A549 (cell line): ENCODE measurements at regions not wholly inside any gene's neighbourhood (a gene's known extent, or its start where the extent isn't known, plus 50 kb on each side); places are given as distances from the start of the nearest gene placed in this dataset.

Source experiments
- ATAC-seq, 2 experiments: fragments of 200-7000 bp in 1 of 2; fragments of >200 bp in 1 of 2; cut with Nextera tagmentation in 1 of 2; cut with Tn5 transposase in 1 of 2; 3 replicates each; pipeline versions ENCODE4 v1.8.0 to v1.9.1; 2018 to 2020; ENCODE audit warnings: mild to moderate bottlenecking in 1 of 2, moderate library complexity in 1 of 2
- CTCF ChIA-PET: fragments of 300-600 bp; sonication (Branson Sonifier 250); formaldehyde crosslinking; extraction: SDS; loops from one replicate; lab custom pipeline; 2021; ENCODE audit warnings: antibody characterized with exemption, inconsistent platforms; lab: Yijun Ruan, JAX
- POLR2A ChIA-PET: fragments of 350-600 bp; formaldehyde crosslinking; extraction: SDS; loops from one replicate; lab custom pipeline; 2021; ENCODE audit warnings: antibody characterized with exemption, inconsistent platforms; lab: Yijun Ruan, JAX
- DNase-seq, 2 experiments: peaks; one replicate each; pipeline versions ENCODE4 v3.0.0 to v3.0.0-alpha.2; 2011 to 2016; ENCODE audit warnings: low read depth in 1 of 2, low spot score in 1 of 2
- FAIRE-seq: peaks from 2 replicates; lab custom pipeline; 2011; peaks lifted over from hg19 to GRCh38; lab: Jason Lieb, UNC
- H3K27ac ChIP-seq, 2 experiments: fragments of >200 bp; sonication (Bioruptor Twin); formaldehyde crosslinking; 3 replicates each; pipeline ENCODE4 v1.5.1; 2016 to 2017
- H3K4me1 ChIP-seq: fragments of >200 bp; sonication (Bioruptor Twin); formaldehyde crosslinking; 3 replicates; pipeline ENCODE4 v1.6.1; 2016
- H3K4me2 ChIP-seq: fragments of >200 bp; sonication (Bioruptor Twin); formaldehyde crosslinking; 3 replicates; pipeline ENCODE4 v1.6.1; 2016
- H3K4me3 ChIP-seq: fragments of >200 bp; sonication (Bioruptor Twin); formaldehyde crosslinking; 3 replicates; pipeline ENCODE4 v1.5.1; 2016
- H3K9me3 ChIP-seq: fragments of >200 bp; sonication (Bioruptor Twin); formaldehyde crosslinking; 3 replicates; pipeline ENCODE4 v1.6.1; 2016
- BCL3 ChIP-seq: fragments of >200 bp; sonication (Bioruptor Twin); formaldehyde crosslinking; IDR thresholded peaks from 3 replicates; pipeline ENCODE4 v1.6.1; 2016
- BHLHE40 ChIP-seq: IDR thresholded peaks from 2 replicates; pipeline ENCODE4 v1.6.1; 2012; ENCODE audit warnings: low read depth, low read length, inconsistent platforms
- CTCF ChIP-seq: fragments of >200 bp; sonication (Bioruptor Twin); formaldehyde crosslinking; IDR thresholded peaks from 3 replicates; pipeline ENCODE4 v1.5.1; 2016
- E2F6 ChIP-seq: IDR thresholded peaks from 2 replicates; pipeline ENCODE4 v1.6.1; 2012; ENCODE audit warnings: low read depth, borderline replicate concordance
- EHF ChIP-seq: fragments of 250-450 bp; sonication (Bioruptor Pico); IDR thresholded peaks from 2 replicates; pipeline ENCODE4 v1.5.0; 2020; ENCODE audit warnings: mild to moderate bottlenecking
- ESRRA ChIP-seq: fragments of 150-350 bp; IDR thresholded peaks from 2 replicates; pipeline ENCODE4 v1.6.1; 2014; ENCODE audit warnings: mild to moderate bottlenecking, low read length, borderline replicate concordance
- FOXS1 ChIP-seq: fragments of 250-450 bp; sonication (Bioruptor Pico); IDR thresholded peaks from 2 replicates; pipeline ENCODE4 v1.5.0; 2020; ENCODE audit warnings: mild to moderate bottlenecking, moderate library complexity
- HES2 ChIP-seq: fragments of >200 bp; sonication (Bioruptor Twin); formaldehyde crosslinking; IDR thresholded peaks from 2 replicates; pipeline ENCODE4 v1.6.1; 2016
- HEYL ChIP-seq: fragments of 250-450 bp; sonication (Bioruptor Pico); IDR thresholded peaks from 2 replicates; pipeline ENCODE4 v1.8.0; 2021; ENCODE audit warnings: mild to moderate bottlenecking, moderate library complexity
- HOXA7 ChIP-seq: fragments of 250-450 bp; sonication (Bioruptor Pico); IDR thresholded peaks from 2 replicates; pipeline ENCODE4 v1.5.0; 2020; ENCODE audit warnings: mild to moderate bottlenecking, moderate library complexity
- HOXB13 ChIP-seq: fragments of 250-450 bp; sonication (Bioruptor Pico); IDR thresholded peaks from 2 replicates; pipeline ENCODE4 v1.5.0; 2020; ENCODE audit warnings: low read depth, mild to moderate bottlenecking, moderate library complexity
- HOXB5 ChIP-seq: fragments of 250-450 bp; sonication (Bioruptor Pico); IDR thresholded peaks from 2 replicates; pipeline ENCODE4 v1.5.0; 2020; ENCODE audit warnings: mild to moderate bottlenecking, moderate library complexity
- JUNB ChIP-seq: fragments of >200 bp; sonication (Bioruptor Twin); formaldehyde crosslinking; IDR thresholded peaks from 2 replicates; pipeline ENCODE4 v1.6.1; 2016
- KDM5A ChIP-seq: fragments of 200-600 bp; sonication (generic); IDR thresholded peaks from 2 replicates; pipeline ENCODE4 v1.6.1; 2016; ENCODE audit warnings: antibody characterized with exemption, mild to moderate bottlenecking
- MAFK ChIP-seq: fragments of 450-650 bp; IDR thresholded peaks from 2 replicates; pipeline ENCODE4 v1.6.1; 2014; ENCODE audit not compliant: partially characterized antibody
- NPAS2 ChIP-seq: fragments of 250-450 bp; sonication (Bioruptor Pico); IDR thresholded peaks from 2 replicates; pipeline ENCODE4 v1.8.0; 2022; ENCODE audit warnings: mild to moderate bottlenecking, moderate library complexity, borderline replicate concordance
- POLR2A ChIP-seq: IDR thresholded peaks from 2 replicates; pipeline ENCODE4 v1.6.1; 2012; ENCODE audit warnings: mild to moderate bottlenecking, low read length
- POLR2AphosphoS2 ChIP-seq: conservative IDR thresholded peaks from 2 replicates; pipeline ENCODE4 v1.6.1; 2012; ENCODE audit warnings: low read length, improper control_type of control experiment, inconsistent platforms
- RAD21 ChIP-seq, 2 experiments: fragments of >200 bp in 1 of 2; sonication (Bioruptor Twin) in 1 of 2; formaldehyde crosslinking in 1 of 2; IDR thresholded peaks in 1 of 2; conservative IDR thresholded peaks in 1 of 2; 2 replicates in 1 of 2; 3 replicates in 1 of 2; pipeline ENCODE4 v1.6.1; 2012 to 2018; ENCODE audit warnings: inconsistent platforms in 1 of 2
- RARB ChIP-seq: fragments of 250-450 bp; sonication (Bioruptor Pico); IDR thresholded peaks from 2 replicates; pipeline ENCODE4 v1.8.0; 2021; ENCODE audit warnings: mild to moderate bottlenecking, moderate library complexity
- RCOR1 ChIP-seq: fragments of 150-350 bp; IDR thresholded peaks from 2 replicates; pipeline ENCODE4 v1.6.1; 2014; ENCODE audit warnings: antibody characterized with exemption, low read length, low read depth
- REST ChIP-seq: fragments of 200-600 bp; sonication (generic); IDR thresholded peaks from 2 replicates; pipeline ENCODE4 v1.6.1; 2016; ENCODE audit warnings: antibody characterized with exemption, mild to moderate bottlenecking, moderate library complexity
- RFX5 ChIP-seq: fragments of 450-650 bp; IDR thresholded peaks from 2 replicates; pipeline ENCODE4 v1.7.1; 2014; ENCODE audit warnings: antibody characterized with exemption, mild to moderate bottlenecking, moderate library complexity
- RNF2 ChIP-seq: fragments of 200-600 bp; sonication (generic); IDR thresholded peaks from 2 replicates; pipeline ENCODE4 v1.6.1; 2016; ENCODE audit warnings: low read depth, mild to moderate bottlenecking, antibody characterized with exemption, moderate library complexity, borderline replicate concordance
- TFCP2L1 ChIP-seq: fragments of 250-450 bp; sonication (Bioruptor Pico); IDR thresholded peaks from 2 replicates; pipeline ENCODE4 v1.5.0; 2021; ENCODE audit warnings: mild to moderate bottlenecking
- TP53 ChIP-seq: fragments of 250-450 bp; sonication (Bioruptor Pico); IDR thresholded peaks from 2 replicates; pipeline ENCODE4 v1.5.0; 2021; ENCODE audit warnings: mild to moderate bottlenecking, moderate library complexity
- ZC3H11A ChIP-seq: fragments of 450-650 bp; IDR thresholded peaks from 2 replicates; pipeline ENCODE4 v1.6.1; 2014; ENCODE audit warnings: antibody characterized with exemption, mild to moderate bottlenecking
- ZNF302 ChIP-seq: fragments of 250-450 bp; sonication (Bioruptor Pico); IDR thresholded peaks from 2 replicates; pipeline ENCODE4 v1.9.0; 2021; ENCODE audit warnings: inconsistent platforms, mild to moderate bottlenecking, moderate library complexity
- WGBS: methylation state at CpG from one replicate; pipeline ENCODE4 v1.1.6; 2017; ENCODE audit errors: missing lambda C conversion rate; 5-methylcytosine and 5-hydroxymethylcytosine counted together

GRCh38 chr2:6072768-6073167, 380.6 kb downstream of the SOX11 start:
- ATAC-seq (no peak), FAIRE-seq (no peak), DNase-seq (no peak)
- WGBS, result 14% methylated on average over 3 of the region's 3 CpGs
- POLR2A ChIA-PET, result no interaction called here
- CTCF ChIA-PET, result no interaction called here
- no peaks in the 10 kb centered on the region for H3K9me3 ChIP-seq
- no peak overlapping the region for H3K4me3 ChIP-seq
- H3K4me1 ChIP-seq, result no peaks in the 10 kb centered on the region
- TF ChIP-seq TFCP2L1 (no peak), RFX5 (no peak), HOXB13 (CRISPR knock-in tag) (no peak), BHLHE40 (no peak), POLR2A (no peak), RCOR1 (no peak), MAFK (no peak), NPAS2 (CRISPR knock-in tag) (no peak), REST (no peak), E2F6 (no peak), EHF (CRISPR knock-in tag) (no peak), HES2 (no peak), FOXS1 (CRISPR knock-in tag) (no peak), HOXA7 (CRISPR knock-in tag) (no peak), RNF2 (no peak), ZNF302 (CRISPR knock-in tag) (no peak), JUNB (no peak)
- no peak overlapping the region for H3K27ac ChIP-seq
- H3K4me2 ChIP-seq, result no peak overlapping the region

GRCh38 chr2:6073191-6074088, 381.3 kb downstream of the SOX11 start:
- ChIA-PET POLR2A (no interaction called here), CTCF (no interaction called here)
- DNase-seq, result no peak
- no peak overlapping the region for H3K4me3 ChIP-seq
- H3K4me2 ChIP-seq, result 0 out of 3 replicates have a peak overlapping the region, but pooled peaks have one; percentile 19
- TF ChIP-seq RAD21 (conservative IDR thresholded peaks at IDR 0.05 in 1 of 2, IDR thresholded peaks at IDR 0.05 in 1 of 2) (no peak), HEYL (CRISPR knock-in tag) (no peak), POLR2A (no peak), HOXA7 (CRISPR knock-in tag) (no peak), TP53 (no peak), HOXB13 (CRISPR knock-in tag) (no peak), KDM5A (no peak), ZC3H11A (no peak), BCL3 (no peak), HOXB5 (CRISPR knock-in tag) (no peak), POLR2AphosphoS2 (no peak), CTCF (no peak), ESRRA (no peak), RARB (CRISPR knock-in tag) (no peak), RCOR1 (no peak)
- 11% methylated on average over 11 of the region's 11 CpGs for WGBS
- H3K4me1 ChIP-seq, result no peaks in the 10 kb centered on the region
- no peak for FAIRE-seq
- H3K27ac ChIP-seq, result no peak overlapping the region
- peak; percentile 24 to 39; a peak in 1 of 6 replicates for ATAC-seq
- H3K9me3 ChIP-seq, result no peaks in the 10 kb centered on the region
